ENCODE measurements at regions not wholly inside any gene's neighbourhood (a gene's known extent, or its start where the extent isn't known, plus 50 kb on each side); places are given as distances from the start of the nearest gene placed in this dataset.
A peak's percentile ranks its signal among the peaks of the same experiment; 100 is the strongest.

DNA sequence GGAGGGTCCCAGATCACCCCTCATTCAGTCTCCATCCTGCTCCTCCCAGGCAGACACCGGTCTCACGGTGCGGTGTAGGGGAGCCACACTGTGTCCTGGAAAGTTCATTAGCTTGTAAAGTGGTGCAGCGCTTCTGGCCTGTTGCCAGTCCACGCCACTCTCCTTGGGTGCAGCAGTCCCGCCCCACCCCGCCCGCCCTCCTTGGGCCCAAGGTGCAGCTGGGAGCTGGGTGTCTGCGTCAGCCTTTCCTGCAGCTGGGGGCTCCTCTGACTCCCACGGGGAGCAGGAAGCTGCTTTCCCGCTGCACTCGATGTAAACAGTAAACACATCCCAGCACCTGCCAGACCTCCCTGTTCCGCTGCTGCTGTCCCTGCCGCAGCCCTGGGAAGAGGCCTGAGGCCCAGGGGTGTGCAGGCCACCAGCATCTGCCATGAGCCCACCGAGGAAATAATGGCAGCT, 53.8 kb upstream of the ASB18 start:
- DNase-seq (ENCODE audit: low read depth, low spot score): no peak

DNA sequence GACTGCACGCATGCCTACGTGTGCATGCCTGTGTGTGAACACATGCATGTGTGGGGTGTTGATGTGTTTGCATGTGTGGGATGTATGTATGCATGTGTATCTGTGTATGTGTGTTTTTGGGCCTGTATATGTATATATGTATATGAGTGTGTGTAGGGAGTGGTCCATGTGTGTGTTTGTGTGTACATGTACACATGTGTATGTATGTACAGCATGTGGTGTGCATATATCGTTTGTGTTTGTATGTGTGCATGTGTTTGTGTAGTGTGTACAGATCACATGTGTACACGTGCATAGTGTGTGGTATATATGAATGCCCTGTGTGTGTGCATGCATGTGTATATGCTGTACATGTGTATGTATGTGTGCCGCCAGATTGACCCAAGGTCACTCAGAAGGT, 54.2 kb upstream of the ASB18 start:
- DNase-seq (ENCODE audit: low read depth, low spot score): no peak

- DNase-seq (ENCODE audit: low read depth, low spot score): no peak
Measured at GRCh38 chr2:236319036-236319435, 54.8 kb upstream of the ASB18 start.

- DNase-seq (ENCODE audit: low read depth, low spot score): no peak
Measured at GRCh38 chr2:236321415-236321814, 57.2 kb upstream of the ASB18 start.

DNA sequence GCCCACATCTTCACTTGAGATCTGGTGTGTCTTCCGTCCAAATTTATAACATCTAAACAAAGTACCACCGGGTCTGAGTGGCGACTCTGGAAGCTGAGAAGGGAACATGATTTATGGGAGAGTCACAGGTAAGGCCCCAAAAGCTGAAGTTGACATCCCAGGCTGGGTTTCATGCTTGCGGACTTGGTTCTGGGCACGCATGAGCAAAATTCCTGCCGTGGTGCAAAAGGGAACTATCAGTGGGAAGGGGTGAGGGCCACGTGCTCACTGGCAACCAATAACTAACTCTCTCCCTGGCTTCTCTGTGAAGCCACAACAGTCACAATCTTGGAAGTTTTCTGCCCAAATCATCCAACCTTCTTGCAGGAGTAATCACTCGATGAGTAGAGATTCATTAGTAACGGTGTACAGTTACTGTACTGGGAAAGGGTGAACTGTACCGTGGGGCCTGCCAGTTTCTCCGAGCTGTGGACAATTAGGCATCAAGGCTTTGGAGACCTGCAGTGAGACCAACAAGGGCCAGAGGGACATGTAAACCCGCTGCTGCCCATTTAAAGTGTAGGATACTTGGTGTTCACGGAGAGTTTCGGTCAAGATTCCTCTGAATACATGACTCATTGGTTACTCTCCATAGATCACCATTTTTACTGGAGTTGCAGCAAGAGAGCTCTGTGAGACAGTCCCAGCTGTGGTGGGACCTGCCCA, 69.4 kb upstream of the ASB18 start:
- no peak for DNase-seq (ENCODE audit: low read depth, low spot score)

- no peak for DNase-seq (ENCODE audit: low read depth, low spot score)
Measured at GRCh38 chr2:236334122-236334876, 70.1 kb upstream of the ASB18 start.

DNA sequence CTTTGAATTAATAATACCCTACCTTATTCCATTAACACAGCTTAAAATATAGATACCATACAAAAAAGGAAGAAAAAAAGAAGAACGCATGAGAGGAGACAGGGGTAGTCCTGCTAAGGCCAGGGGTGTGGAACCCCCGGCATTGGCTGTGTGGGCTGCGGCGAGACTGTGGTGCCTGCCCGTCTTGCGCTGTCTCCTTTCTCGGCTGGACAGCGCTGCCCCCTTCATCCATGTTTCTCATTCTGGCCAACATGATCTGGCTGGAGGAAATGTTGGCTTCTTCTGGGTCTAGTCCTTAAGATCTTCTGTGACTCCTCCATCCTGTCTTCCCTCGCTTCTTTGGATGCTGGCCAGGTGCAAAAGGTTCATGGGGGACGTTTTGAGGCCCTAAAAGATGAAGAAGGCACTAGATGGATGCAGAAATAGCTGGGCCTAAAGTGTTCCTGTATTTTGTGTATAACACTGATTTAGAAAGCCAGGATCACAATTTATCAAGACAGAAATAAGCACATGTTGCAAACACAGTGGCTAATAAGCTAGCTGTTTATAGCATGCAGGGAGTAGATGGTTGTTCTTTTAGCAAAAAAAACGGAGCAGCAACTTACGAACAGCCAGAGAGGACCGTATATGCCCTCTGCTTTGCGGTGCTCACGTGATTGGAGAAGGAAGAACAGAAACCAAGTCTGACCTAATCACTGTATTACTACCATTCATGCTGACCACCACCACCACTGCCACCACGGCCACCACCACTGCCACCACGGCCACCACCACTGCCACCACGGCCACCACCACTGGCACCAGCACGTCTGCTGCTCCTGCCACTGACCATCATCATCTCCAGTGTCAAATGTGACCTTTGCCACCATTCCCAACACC, 71.7 kb upstream of the ASB18 start:
- no peak for DNase-seq (ENCODE audit: low read depth, low spot score)

DNA sequence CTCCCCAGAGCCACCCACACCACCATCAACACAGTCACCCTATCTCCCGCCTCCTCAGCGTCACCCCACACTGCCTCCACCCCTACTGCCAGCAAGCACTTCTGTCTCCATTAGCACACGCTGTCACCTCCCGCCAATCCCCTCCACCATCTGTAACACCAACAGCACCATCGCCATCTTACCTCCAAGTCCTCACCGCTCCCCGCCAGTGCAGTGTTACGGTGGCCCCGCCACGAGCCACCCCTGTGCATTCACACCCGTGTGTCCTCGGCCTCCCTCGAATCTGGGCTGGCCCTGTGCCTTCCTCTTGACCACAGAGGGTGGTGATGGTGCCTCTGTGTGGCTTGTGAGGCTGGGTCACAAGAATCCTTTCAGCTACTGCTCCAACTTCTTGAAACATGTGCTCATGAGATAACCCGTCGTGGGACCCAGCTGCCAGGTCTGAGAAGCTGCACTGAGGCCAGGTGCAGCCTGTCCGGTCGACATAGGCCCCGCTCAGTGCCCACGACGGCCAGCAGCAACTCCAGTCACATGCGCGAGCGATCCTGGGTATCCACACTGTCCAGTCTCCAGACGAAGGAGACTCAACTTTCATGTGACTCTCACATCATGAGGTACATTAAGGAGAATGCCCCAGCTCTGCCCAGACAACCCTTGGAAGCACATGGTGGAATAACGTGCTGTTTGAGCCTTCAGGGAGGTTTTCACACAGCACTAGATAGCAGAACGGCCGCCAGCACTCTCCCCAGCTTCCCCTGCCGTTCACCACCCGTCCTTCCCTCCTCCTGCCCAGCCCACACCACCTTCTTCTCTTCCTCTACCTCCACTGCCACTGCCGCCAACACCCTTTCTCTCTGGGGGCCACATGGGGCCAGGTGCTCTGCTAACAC, 72.6 kb upstream of the ASB18 start:
- DNase-seq (ENCODE audit: low read depth, low spot score): no peak

- DNase-seq (ENCODE audit: low read depth, low spot score): no peak
Measured at GRCh38 chr2:236337465-236338325, 73.5 kb upstream of the ASB18 start.

GRCh38 chr2:236338495-236339184, 74.4 kb upstream of the ASB18 start:
- peak; percentile 38 for DNase-seq (ENCODE audit: low read depth, low spot score)

DNA sequence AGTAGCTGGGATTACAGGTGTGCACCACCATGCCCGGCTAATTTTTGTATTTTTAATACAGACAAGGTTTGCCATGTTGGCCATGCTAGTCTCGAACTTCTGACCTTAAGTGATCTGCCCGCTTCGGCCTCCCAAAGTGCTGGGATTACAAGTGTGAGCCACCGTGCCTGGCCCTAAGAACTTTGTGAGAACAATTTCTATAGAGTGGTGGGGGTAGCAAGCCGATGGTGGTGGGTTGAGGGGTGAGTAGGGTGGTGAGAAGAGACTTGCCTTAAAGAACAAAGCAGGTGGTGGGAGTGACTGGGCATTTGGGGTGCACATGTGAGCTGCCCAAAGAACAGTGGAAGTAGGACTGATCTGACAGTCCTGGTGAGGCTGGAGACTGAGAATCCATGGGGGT, 76.0 kb upstream of the ASB18 start:
- DNase-seq (ENCODE audit: low read depth, low spot score): no peak

DNA sequence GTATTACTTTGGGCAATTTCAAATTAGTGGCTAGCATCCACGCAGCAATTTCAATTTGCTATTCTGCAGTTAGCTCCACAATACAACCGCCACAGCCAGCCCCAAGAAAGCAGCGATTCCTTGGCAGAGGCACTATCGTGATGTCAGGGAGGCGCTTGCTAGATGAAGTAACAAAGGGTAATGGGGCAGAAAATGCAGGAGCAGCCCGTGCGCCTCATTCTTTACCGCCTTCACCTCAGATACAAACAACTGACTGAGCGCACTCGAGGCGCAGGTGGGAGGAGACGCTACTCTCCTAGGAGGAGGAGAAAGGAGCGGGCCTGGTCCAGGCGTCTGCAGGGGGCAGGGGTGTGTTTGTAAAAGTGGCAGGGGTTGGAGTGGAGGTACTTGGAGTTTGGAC, 76.9 kb upstream of the ASB18 start:
- no peak for DNase-seq (ENCODE audit: low read depth, low spot score)

GRCh38 chr2:236341721-236342120, 77.5 kb upstream of the ASB18 start:
- no peak for DNase-seq (ENCODE audit: low read depth, low spot score)

DNA sequence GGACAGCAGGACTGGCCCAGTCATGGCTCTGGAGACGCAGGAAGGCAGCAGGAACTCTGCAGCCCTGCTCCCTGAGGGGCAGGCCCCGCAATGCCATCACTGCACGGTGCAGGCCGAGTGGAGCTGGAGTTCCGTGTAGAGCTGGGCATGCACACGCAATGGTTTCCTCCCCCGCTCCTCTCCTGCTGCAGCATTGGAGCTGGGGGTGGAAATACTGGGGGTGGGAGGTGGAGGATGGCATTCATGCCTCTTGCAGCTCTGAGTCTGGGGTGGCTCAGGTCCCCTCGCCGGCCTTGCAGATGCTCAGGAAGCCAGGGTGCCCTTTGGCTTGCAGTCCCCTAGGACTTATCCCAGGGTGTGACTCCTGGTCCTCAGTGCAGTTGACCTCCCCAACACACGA, 78.3 kb upstream of the ASB18 start:
- no peak for DNase-seq (ENCODE audit: low read depth, low spot score)

- no peak for DNase-seq (ENCODE audit: low read depth, low spot score)
Measured at GRCh38 chr2:236342951-236343350, 78.7 kb upstream of the ASB18 start.

- DNase-seq (ENCODE audit: low read depth, low spot score): peak; percentile 82
Measured at GRCh38 chr2:236343400-236344161, 79.4 kb upstream of the ASB18 start.

- DNase-seq (ENCODE audit: low read depth, low spot score): no peak
Measured at GRCh38 chr2:236344446-236344845, 80.2 kb upstream of the ASB18 start.

GRCh38 chr2:236345081-236345714, 81.0 kb upstream of the ASB18 start:
- DNase-seq (ENCODE audit: low read depth, low spot score): no peak
